Anterior cingulate cortex (tissue), 58 donors: ENCODE measurements at regions not wholly inside any gene's neighbourhood (a gene's known extent, or its start where the extent isn't known, plus 50 kb on each side); places are given as distances from the start of the nearest gene placed in this dataset.

Experiments
- DNase-seq, 58 donors: peaks; one replicate each; lab custom pipeline; 2025; lab: John Stamatoyannopoulos, UW

DNA sequence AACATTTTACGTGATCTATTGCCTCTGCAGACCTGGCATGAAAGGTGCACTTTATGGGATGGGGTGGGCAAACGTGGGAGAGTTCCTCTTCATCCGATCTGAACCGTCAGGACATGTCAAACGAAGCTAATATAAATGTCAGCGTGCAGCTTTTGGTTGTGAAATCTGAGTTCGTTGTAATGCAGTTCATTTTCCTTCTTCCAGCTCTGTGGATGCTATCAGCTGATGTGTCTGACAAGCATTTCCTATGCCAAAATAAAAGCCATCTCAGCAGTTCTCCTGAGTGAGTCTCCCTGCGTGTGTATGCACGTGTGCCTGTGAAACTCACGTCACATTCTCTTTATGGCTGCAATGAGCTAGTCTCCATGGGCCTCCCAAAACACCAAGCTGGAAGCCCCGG lies 512.3 kb downstream of the MCTP2 start:
- DNase-seq: no peak

GRCh38 chr15:94744080-94744793 lies 512.9 kb downstream of the MCTP2 start:
- DNase-seq: no peak

- DNase-seq: no peak
Measured at GRCh38 chr15:94745371-94745770, 514.0 kb downstream of the MCTP2 start.

DNA sequence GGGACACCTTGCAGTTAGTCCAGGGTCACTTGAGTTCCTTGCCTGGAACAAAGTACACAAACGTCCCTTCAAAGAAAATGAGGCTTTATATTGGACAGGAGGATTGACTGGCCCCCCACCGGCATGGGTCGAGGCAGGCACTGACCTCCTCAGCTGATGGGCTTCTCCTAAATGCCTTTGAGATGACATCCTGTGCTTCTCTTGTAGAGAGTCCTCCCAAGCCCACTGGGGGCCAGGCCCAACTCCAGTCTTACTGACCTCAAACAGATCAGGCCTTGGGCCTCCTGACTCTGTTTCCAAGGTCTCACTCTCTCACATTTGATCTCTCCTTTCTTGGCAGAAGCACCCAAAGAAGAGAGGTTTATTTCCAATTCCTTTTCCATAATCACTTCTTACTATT lies 516.1 kb downstream of the MCTP2 start:
- DNase-seq: no peak

DNA sequence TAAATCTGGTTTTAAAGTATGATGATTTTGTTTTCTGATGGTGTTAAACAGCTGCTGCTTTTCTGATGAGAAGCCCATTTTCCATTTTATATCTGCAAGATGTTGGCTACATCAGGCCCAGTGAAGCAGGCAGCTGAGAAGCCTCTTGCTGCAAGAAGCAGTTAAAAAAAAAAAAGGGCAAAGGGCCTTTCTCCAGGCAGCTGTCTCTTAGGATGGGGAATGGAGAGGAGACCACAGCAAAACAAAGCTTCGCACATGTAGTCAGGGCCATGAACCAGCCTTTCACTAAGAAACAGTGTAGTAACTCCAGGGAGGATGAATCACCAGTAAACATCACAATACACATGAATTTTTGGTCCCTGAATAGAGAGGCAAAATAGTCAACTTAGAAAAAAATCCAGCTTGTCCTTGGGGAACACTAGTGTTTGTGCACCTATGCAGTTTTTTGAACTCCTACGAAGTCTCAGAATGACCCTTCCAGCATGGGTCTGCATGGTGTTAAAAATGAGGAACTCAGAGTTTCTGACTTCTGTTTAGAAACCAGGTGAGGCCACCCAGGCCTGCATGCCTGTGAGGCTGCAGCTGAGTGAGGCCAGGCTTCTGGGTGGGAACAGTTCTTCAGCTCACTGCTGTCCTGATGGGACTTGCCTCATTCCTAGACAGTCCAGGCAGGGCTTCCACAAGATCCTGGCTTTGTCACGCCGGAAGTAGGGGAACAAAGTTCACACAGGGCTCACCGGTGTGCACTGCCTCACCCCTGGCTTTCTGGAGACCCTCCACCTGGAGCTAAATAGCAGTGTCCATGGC lies 518.7 kb downstream of the MCTP2 start:
- DNase-seq: peak in 1 of 58 donors; percentile 25

- DNase-seq: no peak
Measured at GRCh38 chr15:94760348-94760747, 529.0 kb downstream of the MCTP2 start.

GRCh38 chr15:94761574-94761973 lies 530.2 kb downstream of the MCTP2 start:
- DNase-seq: no peak

DNA sequence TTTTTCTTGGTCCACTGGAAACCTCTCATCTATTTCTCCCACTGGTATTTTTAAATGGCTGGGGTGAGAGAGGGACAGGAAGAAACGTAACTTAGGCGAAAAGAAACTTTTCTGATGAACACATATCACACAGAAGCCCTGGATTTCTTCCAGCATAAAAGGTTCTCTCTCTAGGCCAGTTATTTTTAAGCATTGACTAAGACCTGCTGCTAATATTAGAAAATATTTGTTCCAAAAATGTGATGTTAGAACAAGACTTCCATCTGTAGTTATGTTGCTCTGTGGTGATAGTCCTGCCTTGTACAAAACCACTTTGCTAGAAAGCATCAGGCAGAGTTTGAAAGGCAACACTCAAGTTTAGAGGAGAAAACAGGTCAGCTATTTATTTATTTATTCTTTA lies 537.7 kb downstream of the MCTP2 start:
- DNase-seq: no peak

DNA sequence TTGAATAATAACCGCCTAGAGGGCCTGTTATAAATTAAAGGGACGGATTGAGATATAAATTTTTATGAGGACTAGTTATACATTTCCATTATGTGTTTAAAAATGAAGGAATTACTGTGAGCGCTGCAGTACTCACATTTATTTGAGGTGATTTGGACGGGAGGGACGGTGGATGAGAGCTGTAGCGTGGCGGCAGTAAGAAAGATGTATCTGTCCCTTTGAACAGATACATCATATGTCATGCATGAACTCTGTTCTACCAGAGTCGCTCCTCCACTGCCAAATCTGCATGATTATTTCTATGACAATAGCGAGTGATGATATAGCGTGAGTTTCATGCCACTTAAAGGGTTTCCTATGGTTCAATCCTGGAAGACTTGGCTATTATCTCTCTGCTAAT lies 538.8 kb downstream of the MCTP2 start:
- DNase-seq: no peak

DNA sequence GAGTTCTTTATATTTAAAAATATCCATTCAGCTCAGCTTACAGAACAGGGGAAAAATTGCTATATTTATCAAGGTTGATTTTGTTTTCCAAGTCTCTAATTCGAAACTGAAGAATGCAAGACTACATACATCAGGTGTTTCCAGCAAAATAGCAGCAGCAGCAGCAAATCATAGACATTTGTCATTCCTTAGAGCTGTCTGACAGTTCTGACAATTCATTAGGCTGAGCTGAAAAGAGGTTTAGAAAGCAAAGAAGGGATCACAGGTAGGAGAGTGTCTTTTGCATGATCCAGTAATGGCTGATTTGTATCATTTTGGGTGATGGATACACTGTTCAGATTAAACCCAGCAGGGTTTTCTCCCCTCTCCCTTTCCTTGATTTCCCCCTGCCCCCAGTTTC lies 545.7 kb downstream of the MCTP2 start:
- no peak for DNase-seq

DNA sequence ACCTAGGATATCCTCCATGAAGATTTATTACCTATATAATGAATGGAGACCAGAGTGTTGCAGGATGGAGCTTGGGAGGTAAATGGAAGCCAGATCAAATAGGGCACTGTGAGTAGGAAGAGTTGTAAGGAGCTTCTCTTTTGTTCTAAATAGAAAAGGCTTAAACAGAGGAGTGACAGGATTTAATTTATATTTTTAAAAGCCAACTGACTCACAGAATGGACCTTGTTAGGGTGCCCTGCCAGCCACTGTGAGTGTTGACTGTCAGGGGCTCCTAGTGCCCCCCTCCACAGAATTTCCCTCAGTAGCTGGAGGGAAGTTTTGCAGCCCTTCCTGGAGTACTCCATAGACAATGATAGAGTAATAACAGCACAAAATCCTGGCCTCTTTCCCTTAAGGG lies 547.5 kb downstream of the MCTP2 start:
- DNase-seq: no peak

- no peak for DNase-seq
Measured at GRCh38 chr15:94780166-94780565, 548.8 kb downstream of the MCTP2 start.

DNA sequence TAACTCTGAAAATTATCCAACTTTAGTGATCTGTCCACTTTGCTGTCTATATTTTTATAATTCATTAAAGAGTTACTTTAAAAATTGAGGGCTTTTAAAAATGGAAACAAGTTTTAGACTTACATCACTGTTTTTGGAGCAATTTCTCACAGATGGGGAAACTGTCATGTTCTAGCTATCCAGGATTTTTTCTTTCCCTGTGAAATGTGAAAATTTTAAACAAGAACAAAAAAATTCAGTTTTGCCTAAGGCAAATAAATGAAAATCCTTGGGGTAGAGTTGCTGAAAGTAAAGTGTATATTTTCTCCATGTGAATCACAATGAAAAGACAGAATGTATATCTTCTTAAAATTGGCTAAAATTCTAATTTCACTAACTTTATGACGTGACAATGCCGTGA lies 553.7 kb downstream of the MCTP2 start:
- no peak for DNase-seq

DNA sequence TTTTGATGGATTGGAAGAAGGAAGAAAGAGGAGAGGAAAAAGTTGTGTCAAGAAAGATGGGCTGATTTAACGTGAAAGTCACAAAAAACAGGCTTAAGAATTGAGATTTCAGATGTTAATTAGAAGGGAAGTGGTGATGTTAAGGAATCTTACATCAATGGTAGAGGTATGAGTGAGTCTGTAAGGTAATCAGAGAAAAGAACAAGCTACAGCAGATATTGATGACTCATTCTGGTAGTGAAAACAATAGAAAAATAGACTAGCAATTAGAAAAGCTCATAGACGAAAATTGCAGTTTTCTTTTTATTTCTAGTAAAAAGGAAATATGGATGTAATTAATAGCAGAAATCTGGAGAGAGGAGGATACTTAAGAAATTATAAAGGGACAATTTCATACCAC lies 559.6 kb downstream of the MCTP2 start:
- no peak for DNase-seq

DNA sequence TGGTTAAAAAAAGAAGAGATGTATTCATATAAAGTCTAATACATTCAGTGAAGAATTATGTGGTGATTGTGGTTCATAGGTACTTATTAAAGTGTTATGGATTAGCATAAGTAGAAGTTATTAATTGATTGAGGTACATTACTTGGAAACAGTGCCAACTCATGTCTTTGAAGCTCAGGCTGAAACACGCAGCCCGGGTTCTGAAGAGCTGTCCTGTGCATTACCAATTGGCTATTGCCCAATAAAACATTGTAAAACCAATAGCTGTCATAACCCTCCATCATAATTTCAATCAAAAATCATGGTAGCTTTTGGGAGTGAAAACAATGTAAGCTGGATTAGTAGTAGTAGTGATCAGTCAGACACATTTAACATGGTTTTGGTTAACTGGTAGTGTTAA lies 560.1 kb downstream of the MCTP2 start:
- no peak for DNase-seq

GRCh38 chr15:94792196-94792595 lies 560.8 kb downstream of the MCTP2 start:
- no peak for DNase-seq

- DNase-seq: no peak
Measured at GRCh38 chr15:94793207-94793606, 561.8 kb downstream of the MCTP2 start.

DNA sequence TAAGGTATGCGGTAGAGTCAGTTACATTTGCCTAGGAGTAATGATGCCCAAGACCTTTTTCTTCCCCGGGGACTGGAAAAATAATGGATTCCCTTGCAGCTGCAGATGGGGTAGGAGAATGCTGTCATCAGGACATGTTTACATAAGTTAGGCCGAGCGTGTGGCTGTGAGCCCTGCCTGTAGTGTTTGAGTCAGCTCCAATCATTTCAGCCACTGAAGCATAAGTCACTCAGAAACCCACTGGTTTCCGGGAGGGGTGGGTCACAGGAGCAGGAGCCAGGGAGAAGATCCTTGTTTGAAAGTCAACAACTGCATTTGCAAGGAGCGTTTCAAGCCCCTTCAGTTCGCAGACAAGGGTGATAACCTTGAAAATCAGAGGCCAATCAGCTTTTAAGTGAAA lies 562.3 kb downstream of the MCTP2 start:
- no peak for DNase-seq

DNA sequence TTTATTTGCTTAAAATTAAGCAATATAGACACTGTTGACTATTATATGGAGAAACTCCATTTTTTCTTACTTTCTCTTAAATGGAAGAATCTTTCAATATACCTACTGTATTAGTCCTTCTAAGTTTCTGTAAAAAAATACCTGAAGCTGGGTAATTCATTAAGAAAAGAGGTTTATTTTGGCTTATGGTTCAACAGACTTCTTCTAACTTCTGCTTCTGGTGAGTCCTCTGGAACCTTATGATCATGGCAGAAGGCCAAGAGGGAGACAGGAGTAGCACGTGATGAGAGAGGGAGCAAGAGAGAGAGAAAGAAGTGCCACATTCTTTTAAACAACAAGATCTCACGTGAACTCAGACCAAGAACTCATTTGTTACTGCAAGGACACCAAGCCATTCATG lies 573.3 kb downstream of the MCTP2 start:
- DNase-seq: no peak

DNA sequence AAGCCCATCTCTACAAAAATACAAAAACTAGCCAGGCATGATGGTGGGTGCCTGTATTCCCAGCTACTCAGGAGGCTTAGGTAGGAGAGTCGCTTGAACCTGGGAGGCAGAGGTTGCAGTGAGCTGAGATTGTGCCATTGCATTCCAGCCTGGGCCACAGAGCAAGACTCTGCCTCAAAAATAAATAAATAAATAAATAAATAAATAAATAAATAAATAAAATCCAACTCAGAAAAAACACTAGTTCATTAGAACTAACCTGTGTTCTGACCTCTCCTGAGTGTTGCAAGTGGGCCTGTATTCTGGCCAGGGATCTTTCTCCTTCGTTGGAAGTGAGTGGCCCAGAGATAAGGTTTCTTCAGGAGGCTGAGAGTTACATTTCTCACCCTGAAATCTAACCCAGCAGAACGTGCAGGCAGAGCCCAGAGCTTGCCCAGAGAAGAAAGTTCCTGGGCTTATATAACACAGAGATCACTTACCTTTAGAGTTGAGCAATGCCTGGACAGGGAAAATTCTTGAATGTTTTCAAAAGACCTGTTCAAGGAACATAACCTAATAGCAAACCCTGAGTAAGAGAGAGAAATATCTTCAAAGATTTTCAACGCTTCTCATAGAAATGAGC lies 583.9 kb downstream of the MCTP2 start:
- no peak for DNase-seq

DNA sequence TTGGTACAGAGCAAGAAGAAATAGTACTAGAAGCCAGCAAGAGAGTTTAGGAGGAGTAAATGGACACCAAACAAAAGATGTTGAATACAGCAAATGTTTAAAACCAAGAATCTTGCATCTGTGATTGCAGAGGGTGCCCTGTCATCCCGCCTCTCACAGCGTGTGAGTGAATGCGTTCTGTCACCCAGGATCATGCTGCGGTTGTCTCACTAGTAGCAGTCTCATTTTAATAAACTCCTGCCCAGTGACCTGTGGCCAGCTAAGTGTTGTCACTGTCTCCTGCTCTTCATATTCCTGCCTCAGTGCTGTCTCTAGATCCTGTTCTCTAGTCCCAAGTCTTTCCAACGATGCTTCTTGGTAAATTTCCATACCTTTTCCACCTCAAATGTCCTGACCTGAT lies 584.6 kb downstream of the MCTP2 start:
- DNase-seq: no peak
